Right atrium auricular region (tissue), 2 donors: ENCODE measurements at regions not wholly inside any gene's neighbourhood (a gene's known extent, or its start where the extent isn't known, plus 50 kb on each side); places are given as distances from the start of the nearest gene placed in this dataset.

Experiments used
- DNase-seq: peaks from one replicate; pipeline ENCODE4 v3.0.0-alpha.2; 2019; ENCODE audit warnings: low spot score
- H3K27ac ChIP-seq, 2 donors: fragments of 200-600 bp; sonication (generic); 1 replicate in 1 of 2; 2 replicates in 1 of 2; pipeline ENCODE4 v1.5.1; 2016 to 2019
- H3K27me3 ChIP-seq, 2 donors: fragments of 200-600 bp; sonication (generic); one replicate each; pipeline versions ENCODE4 v1.5.1 to v1.6.0; 2017 to 2019
- H3K36me3 ChIP-seq: fragments of 200-600 bp; sonication (generic); one replicate; pipeline ENCODE4 v1.5.1; 2016
- H3K4me1 ChIP-seq, 2 donors: fragments of 200-600 bp; sonication (generic); one replicate each; pipeline versions ENCODE4 v1.5.1 to v1.6.0; 2017 to 2019
- H3K4me3 ChIP-seq, 2 donors: fragments of 200-600 bp; sonication (generic); 1 replicate in 1 of 2; 2 replicates in 1 of 2; pipeline ENCODE4 v1.5.1; 2017 to 2019; ENCODE audit warnings: mild to moderate bottlenecking in 1 of 2, moderate library complexity in 1 of 2
- H3K9me3 ChIP-seq, 2 donors: fragments of 200-600 bp; sonication (generic); one replicate each; pipeline ENCODE4 v1.5.1; 2019
- CTCF ChIP-seq, 2 donors: fragments of 200-600 bp; sonication (generic); IDR thresholded peaks; one replicate each; pipeline ENCODE4 v1.5.1; 2019; ENCODE audit warnings: antibody characterized with exemption in 2 of 2

DNA sequence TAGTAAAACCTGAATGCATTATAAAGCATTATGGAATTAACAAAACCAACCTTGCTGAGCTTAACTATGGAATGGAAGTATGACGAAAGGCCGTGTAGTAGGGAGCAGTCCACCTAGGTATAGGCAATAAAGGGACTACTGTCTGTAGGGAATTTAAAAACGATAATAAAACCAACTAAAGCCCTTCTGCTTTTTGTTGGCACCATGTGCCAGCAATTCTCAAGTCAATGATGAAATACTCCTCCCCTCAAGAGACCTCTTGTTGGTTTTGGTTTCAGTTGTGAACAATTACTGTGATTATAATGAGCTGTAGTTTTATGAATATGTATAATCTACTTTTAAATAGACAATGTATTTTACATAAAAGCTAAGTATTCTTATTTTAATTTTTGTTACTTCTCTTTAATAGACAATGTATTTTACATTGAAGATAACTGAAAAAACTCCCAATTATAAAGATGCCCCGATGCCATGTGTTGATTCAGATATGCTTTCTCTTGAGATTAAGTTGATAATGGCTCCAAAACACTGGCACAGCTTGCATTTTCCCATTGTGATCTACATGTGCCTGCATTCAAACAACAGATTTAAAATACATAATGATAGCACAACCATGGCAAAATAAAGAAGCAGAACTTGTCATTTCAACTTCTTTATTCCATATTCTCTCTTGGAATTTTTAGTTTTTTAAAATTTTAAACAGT lies 55.5 kb upstream of the ZDBF2 start:
- Histone ChIP-seq H3K9me3 (peaks cover 0 to 5% of the 10 kb centered on the region in 2 donors), H3K27ac (no peak overlapping the region), H3K4me1 (no peaks in the 10 kb centered on the region), H3K27me3 (no peaks in the 10 kb centered on the region), H3K4me3 (no peak overlapping the region), H3K36me3 (no peaks in the 10 kb centered on the region)
- no peak for DNase-seq
- no peak for TF ChIP-seq CTCF (IDR thresholded peaks at IDR 0.05)

DNA sequence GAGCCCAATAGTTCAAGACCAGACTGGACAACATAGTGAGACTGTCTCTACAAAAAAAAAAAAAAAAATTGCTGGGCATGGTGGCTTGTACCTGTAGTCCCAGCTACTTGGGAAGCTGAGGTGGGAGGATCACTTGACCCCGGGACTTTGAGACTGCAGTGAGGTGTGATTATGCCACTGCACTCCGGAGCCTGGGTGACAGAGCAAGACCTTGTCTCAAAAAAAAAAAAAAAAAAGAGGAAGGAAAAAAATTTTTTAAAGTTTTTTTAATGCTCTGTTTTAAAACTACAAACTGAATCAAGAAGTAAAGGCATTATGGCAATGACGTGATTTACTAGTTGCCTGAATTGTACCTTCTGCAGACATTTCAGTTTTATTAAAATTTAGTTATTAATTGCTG lies 54.5 kb upstream of the ZDBF2 start:
- TF ChIP-seq CTCF (IDR thresholded peaks at IDR 0.05): no peak
- Histone ChIP-seq H3K9me3 (peaks cover 0 to 5% of the 10 kb centered on the region in 2 donors), H3K27me3 (no peaks in the 10 kb centered on the region)

GRCh38 chr2:206220997-206221396 lies 53.5 kb upstream of the ZDBF2 start:
- H3K27me3 ChIP-seq: no peaks in the 10 kb centered on the region
- H3K36me3 ChIP-seq: no peaks in the 10 kb centered on the region
- peaks cover 0 to 5% of the 10 kb centered on the region in 2 donors for H3K9me3 ChIP-seq
- no peak for TF ChIP-seq CTCF (IDR thresholded peaks at IDR 0.05)
- no peak overlapping the region for H3K27ac ChIP-seq
- no peak overlapping the region for H3K4me3 ChIP-seq
- H3K4me1 ChIP-seq: no peaks in the 10 kb centered on the region
- no peak for DNase-seq

More for the DNA sequence above, 54.5 kb upstream of the ZDBF2 start:
- Histone ChIP-seq H3K27ac (no peak overlapping the region), H3K4me3 (no peak overlapping the region), H3K36me3 (no peaks in the 10 kb centered on the region), H3K4me1 (no peaks in the 10 kb centered on the region)
- DNase-seq: no peak
